ENCODE measurements at regions not wholly inside any gene's neighbourhood (a gene's known extent, or its start where the extent isn't known, plus 50 kb on each side); places are given as distances from the start of the nearest gene placed in this dataset.
"Not testable (repeated sequence)": the region's sequence is repeated elsewhere in the genome, so short reads cannot be mapped to it uniquely, and the experiment has no call there.

GRCh38 chr2:18971069-18971378 is 381.7 kb upstream of the NT5C1B start:
- no peak for ATAC-seq (ENCODE audit: low read depth)
- Mint-ChIP-seq H3K27me3 (no peaks in the 10 kb centered on the region), H3K9me3 (peaks cover 2% of the 10 kb centered on the region), H3K4me3 (no peak overlapping the region), H3K27ac (no peak overlapping the region), H3K4me1 (no peaks in the 10 kb centered on the region), H3K36me3 (no peaks in the 10 kb centered on the region)
- no peak for DNase-seq
- POLR2A ChIA-PET = no interaction called here

- no peak overlapping the region for H3K27ac Mint-ChIP-seq
- ATAC-seq (ENCODE audit: low read depth) = no peak
- no peaks in the 10 kb centered on the region for H3K36me3 Mint-ChIP-seq
- peaks cover 7% of the 10 kb centered on the region for H3K9me3 Mint-ChIP-seq
- POLR2A ChIA-PET = no interaction called here
- no peaks in the 10 kb centered on the region for H3K4me1 Mint-ChIP-seq
- H3K27me3 Mint-ChIP-seq = no peaks in the 10 kb centered on the region
- no peak for DNase-seq
- H3K4me3 Mint-ChIP-seq = no peak overlapping the region
Measured at GRCh38 chr2:18966131-18966530, 376.8 kb upstream of the NT5C1B start.

- H3K9me3 Mint-ChIP-seq; H3K27ac Mint-ChIP-seq; ATAC-seq (ENCODE audit: low read depth); H3K36me3 Mint-ChIP-seq; H3K4me3 Mint-ChIP-seq; H3K4me1 Mint-ChIP-seq; H3K27me3 Mint-ChIP-seq; DNase-seq; POLR2A ChIA-PET: not testable (repeated sequence)
Measured at GRCh38 chr2:18963739-18964256, 374.4 kb upstream of the NT5C1B start.

GRCh38 chr2:18961991-18962421 is 372.6 kb upstream of the NT5C1B start:
- DNase-seq (no peak), ATAC-seq (ENCODE audit: low read depth) (no peak)
- POLR2A ChIA-PET = no interaction called here
- Mint-ChIP-seq H3K9me3 (peaks cover 5% of the 10 kb centered on the region), H3K4me1 (no peaks in the 10 kb centered on the region), H3K27ac (no peak overlapping the region), H3K27me3 (no peaks in the 10 kb centered on the region), H3K36me3 (no peaks in the 10 kb centered on the region), H3K4me3 (no peak overlapping the region)

- DNase-seq (no peak), ATAC-seq (ENCODE audit: low read depth) (no peak)
- Mint-ChIP-seq H3K27me3 (no peaks in the 10 kb centered on the region), H3K9me3 (peaks cover 5% of the 10 kb centered on the region), H3K27ac (no peak overlapping the region), H3K4me3 (no peak overlapping the region), H3K36me3 (no peaks in the 10 kb centered on the region), H3K4me1 (no peaks in the 10 kb centered on the region)
- POLR2A ChIA-PET = no interaction called here
Measured at GRCh38 chr2:18959952-18960717, 370.8 kb upstream of the NT5C1B start.

- no peak overlapping the region for H3K27ac Mint-ChIP-seq
- H3K9me3 Mint-ChIP-seq = peaks cover 5% of the 10 kb centered on the region
- H3K4me1 Mint-ChIP-seq = no peaks in the 10 kb centered on the region
- ATAC-seq (ENCODE audit: low read depth) (no peak), DNase-seq (no peak)
- H3K27me3 Mint-ChIP-seq = no peaks in the 10 kb centered on the region
- no peak overlapping the region for H3K4me3 Mint-ChIP-seq
- no peaks in the 10 kb centered on the region for H3K36me3 Mint-ChIP-seq
- POLR2A ChIA-PET = no interaction called here
Measured at GRCh38 chr2:18959200-18959599, 369.8 kb upstream of the NT5C1B start.

- no peaks in the 10 kb centered on the region for H3K4me1 Mint-ChIP-seq
- DNase-seq (no peak), ATAC-seq (ENCODE audit: low read depth) (no peak)
- no peak overlapping the region for H3K27ac Mint-ChIP-seq
- no peaks in the 10 kb centered on the region for H3K27me3 Mint-ChIP-seq
- no peaks in the 10 kb centered on the region for H3K36me3 Mint-ChIP-seq
- peaks cover 1% of the 10 kb centered on the region for H3K9me3 Mint-ChIP-seq
- H3K4me3 Mint-ChIP-seq = no peak overlapping the region
- POLR2A ChIA-PET = no interaction called here
Measured at GRCh38 chr2:18957909-18958308, 368.5 kb upstream of the NT5C1B start.

- Mint-ChIP-seq H3K36me3 (no peaks in the 10 kb centered on the region), H3K27ac (no peak overlapping the region), H3K4me3 (no peak overlapping the region), H3K9me3 (peaks cover 1% of the 10 kb centered on the region), H3K27me3 (no peaks in the 10 kb centered on the region), H3K4me1 (no peaks in the 10 kb centered on the region)
- no peak for ATAC-seq (ENCODE audit: low read depth)
- no peak for DNase-seq
- POLR2A ChIA-PET = no interaction called here
Measured at GRCh38 chr2:18950361-18950851, 361.0 kb upstream of the NT5C1B start.

- POLR2A ChIA-PET = no interaction called here
- no peaks in the 10 kb centered on the region for H3K4me1 Mint-ChIP-seq
- no peak for DNase-seq
- no peak for ATAC-seq (ENCODE audit: low read depth)
- no peaks in the 10 kb centered on the region for H3K27me3 Mint-ChIP-seq
- H3K27ac Mint-ChIP-seq = no peak overlapping the region
- H3K9me3 Mint-ChIP-seq = peaks cover 1% of the 10 kb centered on the region
- H3K4me3 Mint-ChIP-seq = no peak overlapping the region
- H3K36me3 Mint-ChIP-seq = no peaks in the 10 kb centered on the region
Measured at GRCh38 chr2:18949871-18950270, 360.5 kb upstream of the NT5C1B start.

GRCh38 chr2:18940184-18940583 is 350.8 kb upstream of the NT5C1B start:
- Mint-ChIP-seq H3K27me3 (no peaks in the 10 kb centered on the region), H3K27ac (no peak overlapping the region), H3K4me3 (no peak overlapping the region), H3K4me1 (no peaks in the 10 kb centered on the region), H3K9me3 (no peaks in the 10 kb centered on the region), H3K36me3 (no peaks in the 10 kb centered on the region)
- ATAC-seq (ENCODE audit: low read depth) (no peak), DNase-seq (no peak)
- POLR2A ChIA-PET = no interaction called here

- H3K27me3 Mint-ChIP-seq; DNase-seq; H3K4me3 Mint-ChIP-seq; H3K9me3 Mint-ChIP-seq; ATAC-seq (ENCODE audit: low read depth); POLR2A ChIA-PET; H3K4me1 Mint-ChIP-seq; H3K36me3 Mint-ChIP-seq; H3K27ac Mint-ChIP-seq: not testable (repeated sequence)
Measured at GRCh38 chr2:18939740-18940139, 350.4 kb upstream of the NT5C1B start.

- ATAC-seq (ENCODE audit: low read depth) (no peak), DNase-seq (no peak)
- Mint-ChIP-seq H3K27me3 (no peaks in the 10 kb centered on the region), H3K36me3 (no peaks in the 10 kb centered on the region), H3K4me3 (no peak overlapping the region), H3K9me3 (no peaks in the 10 kb centered on the region), H3K4me1 (no peaks in the 10 kb centered on the region), H3K27ac (no peak overlapping the region)
- POLR2A ChIA-PET = no interaction called here
Measured at GRCh38 chr2:18934886-18935285, 345.5 kb upstream of the NT5C1B start.

- Mint-ChIP-seq H3K36me3 (no peaks in the 10 kb centered on the region), H3K9me3 (no peaks in the 10 kb centered on the region), H3K27me3 (no peaks in the 10 kb centered on the region), H3K4me1 (no peaks in the 10 kb centered on the region), H3K27ac (no peak overlapping the region), H3K4me3 (no peak overlapping the region)
- POLR2A ChIA-PET = no interaction called here
- DNase-seq = no peak
- ATAC-seq (ENCODE audit: low read depth) = no peak
Measured at GRCh38 chr2:18932853-18933252, 343.5 kb upstream of the NT5C1B start.

GRCh38 chr2:18930971-18931370 is 341.6 kb upstream of the NT5C1B start:
- Mint-ChIP-seq H3K27me3 (no peaks in the 10 kb centered on the region), H3K36me3 (no peaks in the 10 kb centered on the region), H3K27ac (no peak overlapping the region), H3K9me3 (no peaks in the 10 kb centered on the region), H3K4me1 (no peaks in the 10 kb centered on the region), H3K4me3 (no peak overlapping the region)
- ATAC-seq (ENCODE audit: low read depth) = no peak
- DNase-seq = no peak
- POLR2A ChIA-PET = no interaction called here

Measured in activated naive CD8-positive, alpha-beta T cell treated with anti-CD3 and anti-CD28 coated beads, Interleukin-2, amount 10 ng/mL, durations not matched to agents 7 days and 5 days (primary cell).